Neutrophil (primary cell): ENCODE measurements at regions not wholly inside any gene's neighbourhood (a gene's known extent, or its start where the extent isn't known, plus 50 kb on each side); places are given as distances from the start of the nearest gene placed in this dataset.

Experiments
- H3K27ac ChIP-seq: fragments of 200-600 bp; sonication (generic); 2 replicates; pipeline ENCODE4 v1.5.1; 2016; ENCODE audit warnings: mild to moderate bottlenecking, moderate library complexity
- H3K27me3 ChIP-seq: fragments of 200-600 bp; sonication (generic); 2 replicates; pipeline ENCODE4 v1.6.0; 2016; ENCODE audit warnings: mild to moderate bottlenecking
- H3K36me3 ChIP-seq: fragments of 200-600 bp; sonication (generic); 2 replicates; pipeline ENCODE4 v1.5.1; 2017
- H3K4me1 ChIP-seq, 2 experiments: fragments of 200-600 bp in 1 of 2; sonication (generic) in 1 of 2; 1 replicate in 1 of 2; 2 replicates in 1 of 2; pipeline versions ENCODE4 v1.5.1 to v1.6.1; 2013 to 2016; ENCODE audit warnings: low read depth in 1 of 2, low read length in 1 of 2, mild to moderate bottlenecking in 1 of 2, moderate library complexity in 1 of 2; ENCODE audit not compliant: control insufficient read depth in 1 of 2, insufficient read depth in 1 of 2
- H3K4me3 ChIP-seq, 2 experiments: fragments of 200-600 bp in 1 of 2; sonication (generic) in 1 of 2; 1 replicate in 1 of 2; 2 replicates in 1 of 2; pipeline ENCODE4 v1.5.1; 2013 to 2016; ENCODE audit warnings: low read depth in 1 of 2, low read length in 1 of 2, mild to moderate bottlenecking in 1 of 2, moderate library complexity in 1 of 2
- H3K9me3 ChIP-seq: fragments of 200-600 bp; sonication (generic); 2 replicates; pipeline ENCODE4 v1.5.1; 2016
- CTCF ChIP-seq: fragments of 200-600 bp; sonication (generic); IDR thresholded peaks from 2 replicates; pipeline ENCODE4 v1.5.1; 2016; ENCODE audit warnings: antibody characterized with exemption

GRCh38 chr11:15723966-15724365, 609.2 kb downstream of the INSC start:
- Histone ChIP-seq H3K27ac (no peak overlapping the region), H3K4me3 (no peak overlapping the region)
- TF ChIP-seq CTCF, result no peak

GRCh38 chr11:15724601-15725000, 609.9 kb downstream of the INSC start:
- H3K36me3 ChIP-seq, result no peaks in the 10 kb centered on the region
- no peaks in the 10 kb centered on the region for H3K4me1 ChIP-seq
- TF ChIP-seq CTCF, result no peak
- no peak overlapping the region for H3K4me3 ChIP-seq
- H3K27me3 ChIP-seq, result no peaks in the 10 kb centered on the region
- H3K27ac ChIP-seq, result no peak overlapping the region
- no peaks in the 10 kb centered on the region for H3K9me3 ChIP-seq

More at GRCh38 chr11:15723966-15724365, 609.2 kb downstream of the INSC start:
- Histone ChIP-seq H3K9me3 (no peaks in the 10 kb centered on the region), H3K36me3 (no peaks in the 10 kb centered on the region), H3K4me1 (no peaks in the 10 kb centered on the region), H3K27me3 (no peaks in the 10 kb centered on the region)

GRCh38 chr11:15725246-15725645, 610.5 kb downstream of the INSC start:
- H3K4me3 ChIP-seq, result no peak overlapping the region
- no peak for TF ChIP-seq CTCF

GRCh38 chr11:15726221-15726746, 611.6 kb downstream of the INSC start:
- no peaks in the 10 kb centered on the region for H3K27me3 ChIP-seq
- H3K27ac ChIP-seq, result no peak overlapping the region
- no peak overlapping the region for H3K4me3 ChIP-seq
- no peaks in the 10 kb centered on the region for H3K9me3 ChIP-seq
- no peaks in the 10 kb centered on the region for H3K4me1 ChIP-seq
- no peak for TF ChIP-seq CTCF
- no peaks in the 10 kb centered on the region for H3K36me3 ChIP-seq

More at GRCh38 chr11:15725246-15725645, 610.5 kb downstream of the INSC start:
- no peaks in the 10 kb centered on the region for H3K27me3 ChIP-seq
- no peaks in the 10 kb centered on the region for H3K9me3 ChIP-seq
- no peaks in the 10 kb centered on the region for H3K4me1 ChIP-seq
- no peaks in the 10 kb centered on the region for H3K36me3 ChIP-seq
- H3K27ac ChIP-seq, result no peak overlapping the region

GRCh38 chr11:15726893-15727519, 612.3 kb downstream of the INSC start:
- Histone ChIP-seq H3K27ac (no peak overlapping the region), H3K27me3 (no peaks in the 10 kb centered on the region), H3K4me1 (no peaks in the 10 kb centered on the region), H3K9me3 (no peaks in the 10 kb centered on the region), H3K36me3 (no peaks in the 10 kb centered on the region), H3K4me3 (no peak overlapping the region)
- TF ChIP-seq CTCF, result no peak
